Activated CD8-positive, alpha-beta memory T cell treated with anti-CD3 and anti-CD28 coated beads for 36 hours (primary cell): ENCODE measurements at regions not wholly inside any gene's neighbourhood (a gene's known extent, or its start where the extent isn't known, plus 50 kb on each side); places are given as distances from the start of the nearest gene placed in this dataset.
"Not testable (repeated sequence)": the region's sequence is repeated elsewhere in the genome, so short reads cannot be mapped to it uniquely, and the experiment has no call there.

ENCODE experiments used
- CTCF ChIA-PET: fragments of 350-600 bp; sonication (Branson Sonifier 250); formaldehyde crosslinking; loops from one replicate; lab custom pipeline; 2021; ENCODE audit warnings: antibody characterized with exemption; lab: Charles Lee
- POLR2A ChIA-PET: fragments of 350-600 bp; sonication (Branson Sonifier 250); formaldehyde crosslinking; loops from one replicate; lab custom pipeline; 2021; ENCODE audit warnings: antibody characterized with exemption; lab: Charles Lee

- CTCF ChIA-PET = no interaction called here
- POLR2A ChIA-PET = no interaction called here
Observed at GRCh38 chr7:93048136-93048930, 69.4 kb downstream of the SAMD9 start.

DNA sequence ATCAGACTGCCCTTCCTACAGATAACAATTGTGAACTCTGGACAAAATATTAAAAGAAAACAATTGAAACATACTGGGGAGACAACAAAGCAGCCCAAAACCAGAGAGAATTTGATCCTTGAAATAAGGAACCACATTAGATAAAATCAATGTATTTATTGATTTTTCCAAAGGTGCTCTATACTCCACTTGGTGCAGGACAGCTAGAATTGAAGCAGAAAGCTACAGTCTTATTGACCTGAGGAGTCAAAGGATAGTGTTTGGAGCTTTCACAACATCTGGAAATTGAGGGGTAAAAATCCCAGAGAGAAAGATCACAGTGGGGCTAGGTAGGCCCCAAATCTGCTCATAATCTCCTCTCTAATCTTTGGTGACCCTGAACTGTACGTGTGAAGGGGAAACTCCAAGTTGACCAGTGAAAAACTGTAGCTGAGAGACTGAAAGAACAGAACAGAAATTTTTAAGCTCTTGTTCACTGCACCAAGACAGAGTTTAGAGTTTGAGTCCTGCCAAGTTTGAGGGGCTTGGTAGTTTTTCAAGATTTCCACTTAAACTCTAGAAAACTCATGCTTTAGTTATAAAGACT is 70.2 kb downstream of the SAMD9 start:
- POLR2A ChIA-PET = no interaction called here
- CTCF ChIA-PET = no interaction called here

- POLR2A ChIA-PET = no interaction called here
- CTCF ChIA-PET = no interaction called here
Observed at GRCh38 chr7:93046641-93047040, 71.1 kb downstream of the SAMD9 start.

GRCh38 chr7:93044147-93044810 is 73.5 kb downstream of the SAMD9 start:
- POLR2A ChIA-PET = no interaction called here
- CTCF ChIA-PET = interaction anchor here (0.8 kb wide), 1 partner anchor 212 kb away, joined by 3 read pairs; no protein-coding TSS in a partner anchor

DNA sequence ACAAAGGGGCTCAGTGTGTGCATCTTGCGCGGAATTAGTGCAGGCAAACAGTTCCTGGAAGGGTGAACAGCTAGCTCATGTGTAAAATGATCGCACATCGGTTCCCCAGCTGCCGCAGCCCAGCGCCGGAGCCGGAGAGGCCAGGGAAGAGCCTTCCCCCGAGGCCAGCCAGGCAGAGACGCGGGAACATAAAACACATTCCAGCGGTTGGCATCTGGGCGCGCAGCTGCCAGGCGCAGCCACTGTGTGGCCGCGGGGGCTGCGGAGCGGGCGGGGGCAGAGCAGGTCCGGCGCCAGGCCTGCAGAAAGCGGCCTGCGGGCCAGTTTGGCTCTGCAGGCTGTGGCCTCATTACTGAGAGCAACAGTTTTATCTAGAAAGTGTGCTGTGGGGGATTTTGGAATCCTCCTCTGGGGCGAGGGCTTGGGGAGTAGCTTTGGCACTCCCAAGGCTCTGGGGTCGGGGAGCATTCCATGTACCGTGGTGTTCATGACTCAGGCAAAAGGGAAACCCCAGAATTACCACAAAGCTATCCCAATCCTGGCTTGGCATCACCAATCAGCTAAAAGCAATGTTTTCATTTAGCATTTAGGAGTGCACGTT is 74.3 kb downstream of the SAMD9 start:
- CTCF ChIA-PET = interaction anchor here (0.8 kb wide), 1 partner anchor 211 kb away, joined by 3 read pairs; no protein-coding TSS in a partner anchor
- POLR2A ChIA-PET = no interaction called here

- CTCF ChIA-PET = interaction anchor here (0.5 kb wide), 1 partner anchor 445 kb away, joined by 5 read pairs; no protein-coding TSS in a partner anchor
Observed at GRCh38 chr7:93040355-93040754, 77.4 kb downstream of the SAMD9 start.

GRCh38 chr7:93039786-93040185 is 78.0 kb downstream of the SAMD9 start:
- POLR2A ChIA-PET = no interaction called here
- CTCF ChIA-PET = no interaction called here

More at GRCh38 chr7:93040355-93040754, 77.4 kb downstream of the SAMD9 start:
- POLR2A ChIA-PET = no interaction called here

DNA sequence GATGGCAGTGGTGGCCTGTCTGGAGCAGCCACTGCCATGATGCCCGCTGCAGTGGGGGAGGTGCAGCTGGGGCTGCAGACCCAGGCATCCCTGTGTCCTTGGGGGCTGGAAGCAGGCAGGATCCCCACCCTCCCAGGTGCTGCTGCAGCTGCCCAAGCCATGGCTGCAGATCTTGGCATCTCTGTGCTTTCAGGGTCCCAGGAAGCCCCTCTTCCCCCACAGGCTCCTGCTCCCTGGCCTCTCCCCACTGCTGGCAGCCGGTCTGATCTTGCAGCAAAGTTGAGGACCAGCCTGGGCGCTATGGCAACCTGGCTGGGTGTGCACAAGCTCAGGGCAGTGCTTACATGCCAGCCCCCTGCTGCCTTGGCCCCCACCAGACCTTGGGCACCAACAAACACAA is 78.5 kb downstream of the SAMD9 start:
- ChIA-PET CTCF (no interaction called here), POLR2A (no interaction called here)

- ChIA-PET POLR2A (interaction anchor here (0.9 kb wide), 1 partner anchor 508 kb away, joined by 4 read pairs; the partner anchor contains the start of genes PEX1 and RBM48), CTCF (interaction anchor here (1.0 to 1.1 kb wide), 2 partner anchors 132 to 447 kb away, joined by 3 to 5 read pairs; partner anchors contain the start of gene FAM133B)
Observed at GRCh38 chr7:93036807-93037206, 81.0 kb downstream of the SAMD9 start.

GRCh38 chr7:93036149-93036640 is 81.6 kb downstream of the SAMD9 start:
- ChIA-PET POLR2A (interaction anchor here (0.9 kb wide), 1 partner anchor 508 kb away, joined by 4 read pairs; the partner anchor contains the start of genes PEX1 and RBM48), CTCF (interaction anchor here (1.0 to 1.1 kb wide), 2 partner anchors 132 to 446 kb away, joined by 3 to 5 read pairs; partner anchors contain the start of gene FAM133B)

DNA sequence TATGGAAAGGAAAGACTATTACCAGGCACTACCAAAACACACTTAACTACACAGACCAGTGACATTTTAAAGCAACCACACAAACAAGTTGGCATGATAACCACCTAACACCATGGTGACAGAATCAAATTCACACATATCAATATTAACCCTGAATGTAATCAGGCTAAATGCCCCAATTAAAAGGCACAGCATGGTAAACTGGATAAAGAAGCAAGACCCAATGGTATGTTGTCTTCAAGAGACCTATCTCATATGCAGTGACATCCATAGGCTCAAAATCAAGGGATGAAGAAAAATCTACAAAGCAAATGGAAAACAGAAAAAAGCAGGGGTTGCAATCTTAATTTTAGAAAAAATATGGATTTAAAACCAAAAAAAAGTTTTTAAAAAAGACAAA is 86.0 kb downstream of the SAMD9 start:
- ChIA-PET POLR2A (no interaction called here), CTCF (no interaction called here)

- POLR2A ChIA-PET = no interaction called here
- CTCF ChIA-PET = no interaction called here
Observed at GRCh38 chr7:93030605-93031225, 87.1 kb downstream of the SAMD9 start.

- POLR2A ChIA-PET = no interaction called here
Observed at GRCh38 chr7:93029056-93029455, 88.7 kb downstream of the SAMD9 start.

GRCh38 chr7:93028610-93029009 is 89.2 kb downstream of the SAMD9 start:
- CTCF ChIA-PET = no interaction called here
- POLR2A ChIA-PET = no interaction called here

More at GRCh38 chr7:93029056-93029455, 88.7 kb downstream of the SAMD9 start:
- CTCF ChIA-PET = no interaction called here

- POLR2A ChIA-PET = interaction anchor here (0.6 kb wide), 1 partner anchor 78 kb away, joined by 16 read pairs; no protein-coding TSS in a partner anchor
Observed at GRCh38 chr7:93027044-93027443, 90.7 kb downstream of the SAMD9 start.

GRCh38 chr7:93026425-93026824 is 91.4 kb downstream of the SAMD9 start:
- CTCF ChIA-PET = interaction anchor here (0.7 kb wide), 1 partner anchor 82 kb away, joined by 4 read pairs; no protein-coding TSS in a partner anchor
- POLR2A ChIA-PET = interaction anchor here (0.6 kb wide), 1 partner anchor 77 kb away, joined by 16 read pairs; no protein-coding TSS in a partner anchor

More at GRCh38 chr7:93027044-93027443, 90.7 kb downstream of the SAMD9 start:
- CTCF ChIA-PET = interaction anchor here (0.7 kb wide), 1 partner anchor 83 kb away, joined by 4 read pairs; no protein-coding TSS in a partner anchor

DNA sequence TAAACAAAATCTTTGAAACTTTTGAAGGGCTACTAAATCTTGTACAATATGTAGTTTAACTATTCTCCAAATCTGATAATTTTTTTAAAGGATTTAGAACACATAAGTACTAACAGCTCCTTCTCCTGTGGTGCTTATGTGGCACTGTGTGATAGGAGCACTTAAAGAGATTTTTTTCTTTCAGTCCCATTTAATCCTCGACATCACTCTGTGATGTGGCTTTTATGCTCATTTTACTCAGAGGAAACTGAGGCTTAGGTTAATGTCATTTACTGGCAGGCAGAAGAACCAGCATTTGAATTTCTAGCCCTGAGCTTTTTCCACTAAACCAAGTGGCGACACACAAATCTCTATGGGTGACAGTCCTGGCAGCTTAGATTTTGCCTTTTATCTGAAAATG is 92.4 kb downstream of the SAMD9 start:
- ChIA-PET CTCF (no interaction called here), POLR2A (no interaction called here)

- CTCF ChIA-PET, POLR2A ChIA-PET: not testable (repeated sequence)
Observed at GRCh38 chr7:93022931-93023478, 94.8 kb downstream of the SAMD9 start.
